ENCODE measurements at regions not wholly inside any gene's neighbourhood (a gene's known extent, or its start where the extent isn't known, plus 50 kb on each side); places are given as distances from the start of the nearest gene placed in this dataset.

DNA sequence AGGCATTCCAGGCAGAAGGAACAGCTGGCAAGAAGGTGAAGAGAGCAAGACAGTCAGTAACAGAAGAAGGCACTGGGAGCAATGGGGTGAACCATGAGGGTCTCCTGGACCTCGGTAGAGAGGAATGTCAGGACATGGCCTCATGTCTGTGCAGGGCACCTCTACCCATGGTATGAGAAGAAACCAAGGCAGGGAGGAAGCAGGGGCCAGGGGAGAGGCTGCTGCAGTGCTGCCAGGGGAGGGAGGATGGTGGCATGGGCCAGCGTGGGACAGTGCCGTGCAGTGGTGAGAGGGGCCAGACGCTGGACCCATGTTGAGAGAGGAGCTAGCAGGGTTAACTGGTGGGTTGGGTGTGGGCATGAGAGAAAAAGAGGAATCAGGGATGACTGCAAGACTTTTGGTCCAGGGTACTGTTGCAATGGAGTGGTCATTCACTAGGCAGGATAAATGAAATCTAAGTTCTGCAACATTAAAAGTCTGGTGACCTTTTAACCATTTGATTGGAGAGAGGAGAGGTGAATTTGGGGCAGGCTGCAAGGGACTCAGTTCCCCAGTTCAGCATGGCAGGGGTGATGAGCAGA lies 577.6 kb downstream of the MATN1 start:
- H3K27me3 ChIP-seq, result peaks cover 7% of the 10 kb centered on the region
- no peaks in the 10 kb centered on the region for H3K36me3 ChIP-seq
- no peak overlapping the region for H3K27ac ChIP-seq
- H3K4me1 ChIP-seq (ENCODE audit: control insufficient read depth in 1 of 2, insufficient read depth in 1 of 2, low read depth in 1 of 2, low read length in 1 of 2), result peaks cover 0 to 6% of the 10 kb centered on the region in 2 experiments
- TF ChIP-seq CTCF (IDR thresholded peaks at IDR 0.05), result no peak
- no peaks in the 10 kb centered on the region for H3K9me3 ChIP-seq
- no peak overlapping the region for H3K4me3 ChIP-seq (ENCODE audit: low read depth in 1 of 2, low read length in 1 of 2)

- H3K4me3 ChIP-seq (ENCODE audit: low read depth in 1 of 2, low read length in 1 of 2), result no peak overlapping the region
- H3K36me3 ChIP-seq, result no peaks in the 10 kb centered on the region
- H3K27me3 ChIP-seq, result peaks cover 7% of the 10 kb centered on the region
- peaks cover 0 to 6% of the 10 kb centered on the region in 2 experiments for H3K4me1 ChIP-seq (ENCODE audit: control insufficient read depth in 1 of 2, insufficient read depth in 1 of 2, low read depth in 1 of 2, low read length in 1 of 2)
- no peak for TF ChIP-seq CTCF (IDR thresholded peaks at IDR 0.05)
- H3K27ac ChIP-seq, result no peak overlapping the region
- no peaks in the 10 kb centered on the region for H3K9me3 ChIP-seq
Measured at GRCh38 chr1:30144831-30145230, 578.6 kb downstream of the MATN1 start.

DNA sequence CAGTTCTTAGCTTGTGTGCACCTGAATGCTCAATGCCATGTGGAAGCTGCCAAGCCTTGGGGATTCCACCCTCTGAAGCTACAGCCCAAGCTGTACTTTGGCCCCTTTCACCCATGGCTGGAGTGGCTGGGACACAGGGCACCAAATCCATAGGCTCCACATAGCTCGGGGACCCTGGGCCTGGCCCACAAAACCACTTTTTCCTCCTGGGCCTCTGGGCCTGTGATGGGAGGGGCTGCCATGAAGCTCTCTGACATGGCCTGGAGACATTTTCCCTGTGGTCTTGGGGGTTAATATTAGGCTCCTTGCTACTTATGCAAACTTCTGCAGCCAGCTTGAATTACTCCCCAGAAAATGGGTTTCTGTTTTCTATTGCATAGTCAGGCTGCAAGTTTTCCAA lies 579.9 kb downstream of the MATN1 start:
- TF ChIP-seq CTCF (IDR thresholded peaks at IDR 0.05), result no peak
- H3K27me3 ChIP-seq, result peaks cover 11% of the 10 kb centered on the region
- no peak overlapping the region for H3K27ac ChIP-seq
- no peaks in the 10 kb centered on the region for H3K9me3 ChIP-seq
- no peak overlapping the region for H3K4me3 ChIP-seq (ENCODE audit: low read depth in 1 of 2, low read length in 1 of 2)
- H3K4me1 ChIP-seq (ENCODE audit: control insufficient read depth in 1 of 2, insufficient read depth in 1 of 2, low read depth in 1 of 2, low read length in 1 of 2), result peaks cover 0 to 6% of the 10 kb centered on the region in 2 experiments
- no peaks in the 10 kb centered on the region for H3K36me3 ChIP-seq

DNA sequence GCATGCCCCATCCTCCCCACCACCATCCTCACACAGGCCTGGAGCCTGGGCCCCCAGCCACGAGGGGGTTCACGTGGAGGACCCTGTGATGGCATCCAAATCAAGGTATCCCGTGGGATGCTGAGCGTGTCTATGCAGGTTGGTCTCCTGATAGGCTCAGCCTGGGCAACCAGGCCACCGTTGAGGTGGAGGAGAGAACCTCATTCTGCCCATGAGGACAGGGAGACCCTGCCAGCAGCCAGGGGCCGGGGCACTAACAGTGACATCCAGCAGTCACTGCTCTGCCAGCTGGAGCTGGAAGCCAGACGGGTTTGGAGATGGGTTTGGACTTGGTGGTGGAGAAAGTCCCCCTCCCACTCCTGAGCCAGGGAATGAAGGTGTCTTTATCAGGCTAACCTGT lies 582.8 kb downstream of the MATN1 start:
- no peak for TF ChIP-seq CTCF (IDR thresholded peaks at IDR 0.05)
- Histone ChIP-seq H3K27ac (no peak overlapping the region), H3K36me3 (no peaks in the 10 kb centered on the region), H3K4me3 (ENCODE audit: low read depth in 1 of 2, low read length in 1 of 2) (no peak overlapping the region), H3K9me3 (no peaks in the 10 kb centered on the region), H3K27me3 (peaks cover 13% of the 10 kb centered on the region), H3K4me1 (ENCODE audit: control insufficient read depth in 1 of 2, insufficient read depth in 1 of 2, low read depth in 1 of 2, low read length in 1 of 2) (no peaks in the 10 kb centered on the region)

DNA sequence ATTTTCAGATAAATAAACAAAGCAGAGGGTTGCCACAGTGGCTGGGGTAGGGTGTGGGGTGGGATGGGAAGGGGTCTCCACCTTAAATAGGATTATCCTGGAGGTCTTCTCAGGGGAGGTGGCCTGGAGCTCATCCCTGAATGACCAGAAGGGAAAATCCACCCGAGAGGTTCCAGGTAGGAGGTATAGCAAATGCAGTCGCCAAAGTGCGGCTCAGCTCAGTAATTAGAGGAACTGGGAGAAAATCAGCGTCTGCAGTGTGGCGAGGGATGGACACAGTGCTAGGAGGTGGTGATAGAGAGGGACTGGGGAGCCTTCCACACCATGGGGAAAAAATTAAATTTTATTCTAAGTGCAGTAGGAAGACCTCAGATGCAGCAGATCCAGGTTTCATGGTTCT lies 584.5 kb downstream of the MATN1 start:
- no peak overlapping the region for H3K27ac ChIP-seq
- no peak for TF ChIP-seq CTCF (IDR thresholded peaks at IDR 0.05)
- H3K4me3 ChIP-seq (ENCODE audit: low read depth in 1 of 2, low read length in 1 of 2), result no peak overlapping the region

DNA sequence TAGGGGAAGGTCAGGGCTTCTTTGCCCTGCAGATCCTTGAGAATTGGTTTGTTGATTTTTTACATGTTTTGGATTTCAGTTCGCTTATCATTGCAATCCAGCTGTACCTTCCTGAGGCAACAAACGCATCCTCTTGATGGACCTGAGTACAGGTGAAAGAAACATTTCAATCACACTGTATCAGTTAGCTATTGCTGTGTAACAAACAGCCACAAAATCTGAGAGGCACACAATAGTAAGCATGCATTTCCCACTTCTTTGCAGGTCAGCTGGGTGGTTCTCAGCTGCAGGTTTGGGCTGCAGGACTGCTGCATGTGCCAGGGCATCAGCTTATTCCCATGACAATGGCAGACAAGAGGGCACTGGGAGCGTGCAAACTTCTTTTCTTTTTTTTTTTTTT lies 586.4 kb downstream of the MATN1 start:
- Histone ChIP-seq H3K4me1 (ENCODE audit: control insufficient read depth in 1 of 2, insufficient read depth in 1 of 2, low read depth in 1 of 2, low read length in 1 of 2) (no peaks in the 10 kb centered on the region), H3K27me3 (peaks cover 13% of the 10 kb centered on the region), H3K36me3 (no peaks in the 10 kb centered on the region), H3K4me3 (ENCODE audit: low read depth in 1 of 2, low read length in 1 of 2) (no peak overlapping the region), H3K9me3 (no peaks in the 10 kb centered on the region), H3K27ac (no peak overlapping the region)
- no peak for TF ChIP-seq CTCF (IDR thresholded peaks at IDR 0.05)

More for the DNA sequence above, 584.5 kb downstream of the MATN1 start:
- no peaks in the 10 kb centered on the region for H3K36me3 ChIP-seq
- H3K4me1 ChIP-seq (ENCODE audit: control insufficient read depth in 1 of 2, insufficient read depth in 1 of 2, low read depth in 1 of 2, low read length in 1 of 2), result no peaks in the 10 kb centered on the region
- peaks cover 13% of the 10 kb centered on the region for H3K27me3 ChIP-seq
- no peaks in the 10 kb centered on the region for H3K9me3 ChIP-seq
